ENCODE measurements at regions not wholly inside any gene's neighbourhood (a gene's known extent, or its start where the extent isn't known, plus 50 kb on each side); places are given as distances from the start of the nearest gene placed in this dataset.

GRCh38 chr6:135586388-135586787, 88.8 kb upstream of the AHI1 start:
- H3K9me3 ChIP-seq (ENCODE audit: control extremely low read depth in 1 of 5, control insufficient read depth in 4 of 5, insufficient read depth in 2 of 5, low read depth in 1 of 5, low read length in 4 of 5) = no peaks in the 10 kb centered on the region
- no peaks in the 10 kb centered on the region for H3K36me3 ChIP-seq (ENCODE audit: control insufficient read depth in 4 of 4, insufficient read depth in 4 of 4, low read length in 3 of 4)
- ChIA-PET CTCF (interaction anchor here (1.6 kb wide), 1 partner anchor 18 kb away, joined by 4 read pairs; no protein-coding TSS in a partner anchor), POLR2A (interaction anchor here (0.7 kb wide), 1 partner anchor 87 kb away, joined by 3 read pairs; no protein-coding TSS in a partner anchor)
- no peak for DNase-seq
- H3K27ac ChIP-seq (ENCODE audit: insufficient read depth in 1 of 2, low read depth in 1 of 2, low read length in 2 of 2, poor library complexity in 1 of 2, severe bottlenecking in 2 of 2) = no peak overlapping the region
- no peak overlapping the region for H3K4me3 ChIP-seq (ENCODE audit: control insufficient read depth in 1 of 7, extremely low read depth in 1 of 7, insufficient read depth in 4 of 7, low read depth in 2 of 7, low read length in 6 of 7)
- H3K27me3 ChIP-seq (replicated peaks in 2 of 5; ENCODE audit: control insufficient read depth in 4 of 5, insufficient read depth in 5 of 5, low read length in 4 of 5) = no peaks in the 10 kb centered on the region
- 100% methylated on average over 1 of the region's 2 CpGs for WGBS (ENCODE audit: insufficient coverage)
- peaks cover 0 to 12% (median 2%) of the 10 kb centered on the region in 4 experiments for H3K4me1 ChIP-seq (ENCODE audit: control extremely low read depth in 1 of 4, control insufficient read depth in 4 of 4, insufficient read depth in 4 of 4, low read length in 3 of 4)

DNA sequence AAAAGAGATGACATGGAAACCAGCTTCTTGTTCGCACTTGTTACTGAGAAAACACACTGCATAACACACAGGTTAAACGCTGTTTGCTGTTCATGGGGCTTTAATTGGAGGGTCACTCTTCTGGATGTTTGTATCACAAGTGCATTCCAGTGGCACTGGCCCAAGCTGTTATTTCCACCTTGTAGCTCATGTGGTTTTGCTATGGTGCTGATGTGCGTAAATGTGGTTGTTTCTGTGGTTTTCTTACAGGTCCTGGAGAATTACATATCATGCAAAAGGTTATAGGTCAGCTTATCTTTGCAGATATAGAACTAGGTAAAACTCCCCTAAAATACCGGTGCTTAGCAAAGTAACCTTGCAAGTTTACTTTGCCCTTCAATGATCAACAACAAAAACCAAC, 89.3 kb upstream of the AHI1 start:
- ChIA-PET POLR2A (interaction anchor here (0.7 kb wide), 1 partner anchor 87 kb away, joined by 3 read pairs; no protein-coding TSS in a partner anchor), CTCF (interaction anchor here (1.6 kb wide), 1 partner anchor 18 kb away, joined by 4 read pairs; no protein-coding TSS in a partner anchor)
- peak; percentile 48 to 56 (median 50) for DNase-seq
- H3K9me3 ChIP-seq (ENCODE audit: control extremely low read depth in 1 of 5, control insufficient read depth in 4 of 5, insufficient read depth in 2 of 5, low read depth in 1 of 5, low read length in 4 of 5) = no peaks in the 10 kb centered on the region
- H3K4me3 ChIP-seq (ENCODE audit: control insufficient read depth in 1 of 7, extremely low read depth in 1 of 7, insufficient read depth in 4 of 7, low read depth in 2 of 7, low read length in 6 of 7) = no peak overlapping the region
- H3K27me3 ChIP-seq (replicated peaks in 2 of 5; ENCODE audit: control insufficient read depth in 4 of 5, insufficient read depth in 5 of 5, low read length in 4 of 5) = no peaks in the 10 kb centered on the region
- 60% methylated on average over 3 of the region's 4 CpGs for WGBS (ENCODE audit: insufficient coverage)
- H3K27ac ChIP-seq (ENCODE audit: insufficient read depth in 1 of 2, low read depth in 1 of 2, low read length in 2 of 2, poor library complexity in 1 of 2, severe bottlenecking in 2 of 2) = no peak overlapping the region
- H3K36me3 ChIP-seq (ENCODE audit: control insufficient read depth in 4 of 4, insufficient read depth in 4 of 4, low read length in 3 of 4) = no peaks in the 10 kb centered on the region
- peaks cover 0 to 12% (median 2%) of the 10 kb centered on the region in 4 experiments for H3K4me1 ChIP-seq (ENCODE audit: control extremely low read depth in 1 of 4, control insufficient read depth in 4 of 4, insufficient read depth in 4 of 4, low read length in 3 of 4)

- Histone ChIP-seq H3K9me3 (ENCODE audit: control extremely low read depth in 1 of 5, control insufficient read depth in 4 of 5, insufficient read depth in 2 of 5, low read depth in 1 of 5, low read length in 4 of 5) (peaks cover 0 to 2% (median 0%) of the 10 kb centered on the region in 5 experiments), H3K4me1 (ENCODE audit: control extremely low read depth in 1 of 4, control insufficient read depth in 4 of 4, insufficient read depth in 4 of 4, low read length in 3 of 4) (peaks cover 0 to 1% (median 0%) of the 10 kb centered on the region in 4 experiments), H3K27ac (ENCODE audit: insufficient read depth in 1 of 2, low read depth in 1 of 2, low read length in 2 of 2, poor library complexity in 1 of 2, severe bottlenecking in 2 of 2) (no peak overlapping the region), H3K27me3 (replicated peaks in 2 of 5; ENCODE audit: control insufficient read depth in 4 of 5, insufficient read depth in 5 of 5, low read length in 4 of 5) (no peaks in the 10 kb centered on the region), H3K4me3 (ENCODE audit: control insufficient read depth in 1 of 7, extremely low read depth in 1 of 7, insufficient read depth in 4 of 7, low read depth in 2 of 7, low read length in 6 of 7) (no peak overlapping the region), H3K36me3 (ENCODE audit: control insufficient read depth in 4 of 4, insufficient read depth in 4 of 4, low read length in 3 of 4) (no peaks in the 10 kb centered on the region)
- DNase-seq = no peak
- CTCF ChIA-PET = interaction anchor here (1.1 to 2.7 kb wide), 3 partner anchors 8 to 635 kb away, joined by 3 to 10 read pairs (median 4); no protein-coding TSS in a partner anchor
- WGBS (ENCODE audit: insufficient coverage) = 83% methylated on average over 1 of the region's 1 CpG
- POLR2A ChIA-PET = no interaction called here
Observed at GRCh38 chr6:135592276-135592675, 94.7 kb upstream of the AHI1 start.

- no peak overlapping the region for H3K27ac ChIP-seq (ENCODE audit: insufficient read depth in 1 of 2, low read depth in 1 of 2, low read length in 2 of 2, poor library complexity in 1 of 2, severe bottlenecking in 2 of 2)
- no peaks in the 10 kb centered on the region for H3K27me3 ChIP-seq (replicated peaks in 2 of 5; ENCODE audit: control insufficient read depth in 4 of 5, insufficient read depth in 5 of 5, low read length in 4 of 5)
- WGBS (ENCODE audit: insufficient coverage) = no CpG with 5 or more reads among the region's 1 CpG
- CTCF ChIA-PET = no interaction called here
- H3K4me1 ChIP-seq (ENCODE audit: control extremely low read depth in 1 of 4, control insufficient read depth in 4 of 4, insufficient read depth in 4 of 4, low read length in 3 of 4) = no peaks in the 10 kb centered on the region
- H3K9me3 ChIP-seq (ENCODE audit: control extremely low read depth in 1 of 5, control insufficient read depth in 4 of 5, insufficient read depth in 2 of 5, low read depth in 1 of 5, low read length in 4 of 5) = peaks cover 0 to 2% (median 0%) of the 10 kb centered on the region in 5 experiments
- POLR2A ChIA-PET = no interaction called here
- H3K4me3 ChIP-seq (ENCODE audit: control insufficient read depth in 1 of 7, extremely low read depth in 1 of 7, insufficient read depth in 4 of 7, low read depth in 2 of 7, low read length in 6 of 7) = no peak overlapping the region
- H3K36me3 ChIP-seq (ENCODE audit: control insufficient read depth in 4 of 4, insufficient read depth in 4 of 4, low read length in 3 of 4) = no peaks in the 10 kb centered on the region
- no peak for DNase-seq
Observed at GRCh38 chr6:135594000-135594399, 96.5 kb upstream of the AHI1 start.

DNA sequence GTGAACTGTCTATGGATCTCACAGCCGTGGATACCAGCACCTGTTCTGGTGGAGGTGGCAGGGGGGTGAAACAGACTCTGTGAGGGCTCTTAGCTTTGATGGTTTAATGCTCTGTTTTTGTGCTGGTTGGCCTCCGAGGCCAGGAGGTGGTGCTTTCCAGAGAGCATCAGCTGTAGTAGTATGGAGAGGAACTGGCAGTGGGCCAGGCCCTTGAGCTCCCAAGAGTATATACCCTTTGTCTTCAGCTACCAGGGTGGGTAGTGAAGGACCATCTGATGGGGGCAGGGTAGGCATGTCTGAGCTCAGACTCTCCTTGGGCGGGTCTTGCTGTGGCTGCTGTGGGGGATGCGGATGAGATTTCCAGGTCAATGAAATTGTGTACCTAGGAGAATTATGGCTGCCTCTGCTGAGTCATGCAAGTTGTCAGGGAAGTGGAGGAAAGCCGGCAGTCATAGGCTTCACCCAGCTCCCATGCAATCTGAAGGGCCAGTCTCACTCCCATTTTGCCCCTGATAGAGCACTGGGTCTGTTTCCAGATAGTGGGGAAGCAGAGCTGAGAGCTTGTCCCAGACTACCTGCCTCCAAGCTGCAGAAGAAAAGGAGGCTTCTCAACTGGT, 102.7 kb upstream of the AHI1 start:
- Histone ChIP-seq H3K4me1 (ENCODE audit: control extremely low read depth in 1 of 4, control insufficient read depth in 4 of 4, insufficient read depth in 4 of 4, low read length in 3 of 4) (no peaks in the 10 kb centered on the region), H3K27me3 (replicated peaks in 2 of 5; ENCODE audit: control insufficient read depth in 4 of 5, insufficient read depth in 5 of 5, low read length in 4 of 5) (no peaks in the 10 kb centered on the region), H3K27ac (ENCODE audit: insufficient read depth in 1 of 2, low read depth in 1 of 2, low read length in 2 of 2, poor library complexity in 1 of 2, severe bottlenecking in 2 of 2) (no peak overlapping the region), H3K36me3 (ENCODE audit: control insufficient read depth in 4 of 4, insufficient read depth in 4 of 4, low read length in 3 of 4) (no peaks in the 10 kb centered on the region), H3K4me3 (ENCODE audit: control insufficient read depth in 1 of 7, extremely low read depth in 1 of 7, insufficient read depth in 4 of 7, low read depth in 2 of 7, low read length in 6 of 7) (no peak overlapping the region), H3K9me3 (ENCODE audit: control extremely low read depth in 1 of 5, control insufficient read depth in 4 of 5, insufficient read depth in 2 of 5, low read depth in 1 of 5, low read length in 4 of 5) (no peaks in the 10 kb centered on the region)
- DNase-seq = no peak
- 92% methylated on average over 5 of the region's 5 CpGs for WGBS (ENCODE audit: insufficient coverage)
- ChIA-PET CTCF (interaction anchor here (0.8 to 1.6 kb wide), 3 partner anchors 9 to 45 kb away, joined by 4 read pairs; no protein-coding TSS in a partner anchor), POLR2A (no interaction called here)

GRCh38 chr6:135600931-135601330, 103.4 kb upstream of the AHI1 start:
- H3K9me3 ChIP-seq (ENCODE audit: control extremely low read depth in 1 of 5, control insufficient read depth in 4 of 5, insufficient read depth in 2 of 5, low read depth in 1 of 5, low read length in 4 of 5) = no peaks in the 10 kb centered on the region
- CTCF ChIA-PET = interaction anchor here (0.8 to 1.6 kb wide), 3 partner anchors 9 to 45 kb away, joined by 4 read pairs; no protein-coding TSS in a partner anchor
- no peaks in the 10 kb centered on the region for H3K27me3 ChIP-seq (replicated peaks in 2 of 5; ENCODE audit: control insufficient read depth in 4 of 5, insufficient read depth in 5 of 5, low read length in 4 of 5)
- DNase-seq = no peak
- no peak overlapping the region for H3K4me3 ChIP-seq (ENCODE audit: control insufficient read depth in 1 of 7, extremely low read depth in 1 of 7, insufficient read depth in 4 of 7, low read depth in 2 of 7, low read length in 6 of 7)
- WGBS (ENCODE audit: insufficient coverage) = 100% methylated on average over 1 of the region's 4 CpGs
- H3K36me3 ChIP-seq (ENCODE audit: control insufficient read depth in 4 of 4, insufficient read depth in 4 of 4, low read length in 3 of 4) = no peaks in the 10 kb centered on the region
- no peaks in the 10 kb centered on the region for H3K4me1 ChIP-seq (ENCODE audit: control extremely low read depth in 1 of 4, control insufficient read depth in 4 of 4, insufficient read depth in 4 of 4, low read length in 3 of 4)
- POLR2A ChIA-PET = no interaction called here
- H3K27ac ChIP-seq (ENCODE audit: insufficient read depth in 1 of 2, low read depth in 1 of 2, low read length in 2 of 2, poor library complexity in 1 of 2, severe bottlenecking in 2 of 2) = no peak overlapping the region

GRCh38 chr6:135601857-135602256, 104.3 kb upstream of the AHI1 start:
- DNase-seq = no peak
- H3K27me3 ChIP-seq (replicated peaks in 2 of 5; ENCODE audit: control insufficient read depth in 4 of 5, insufficient read depth in 5 of 5, low read length in 4 of 5) = no peaks in the 10 kb centered on the region
- no peak overlapping the region for H3K4me3 ChIP-seq (ENCODE audit: control insufficient read depth in 1 of 7, extremely low read depth in 1 of 7, insufficient read depth in 4 of 7, low read depth in 2 of 7, low read length in 6 of 7)
- no peaks in the 10 kb centered on the region for H3K36me3 ChIP-seq (ENCODE audit: control insufficient read depth in 4 of 4, insufficient read depth in 4 of 4, low read length in 3 of 4)
- no peaks in the 10 kb centered on the region for H3K4me1 ChIP-seq (ENCODE audit: control extremely low read depth in 1 of 4, control insufficient read depth in 4 of 4, insufficient read depth in 4 of 4, low read length in 3 of 4)
- POLR2A ChIA-PET = no interaction called here
- no peak overlapping the region for H3K27ac ChIP-seq (ENCODE audit: insufficient read depth in 1 of 2, low read depth in 1 of 2, low read length in 2 of 2, poor library complexity in 1 of 2, severe bottlenecking in 2 of 2)
- H3K9me3 ChIP-seq (ENCODE audit: control extremely low read depth in 1 of 5, control insufficient read depth in 4 of 5, insufficient read depth in 2 of 5, low read depth in 1 of 5, low read length in 4 of 5) = no peaks in the 10 kb centered on the region
- CTCF ChIA-PET = no interaction called here
